ENCODE measurements at regions not wholly inside any gene's neighbourhood (a gene's known extent, or its start where the extent isn't known, plus 50 kb on each side); places are given as distances from the start of the nearest gene placed in this dataset.

- DNase-seq (ENCODE audit: low read depth) = no peak
- no peak for TF ChIP-seq CTCF (IDR thresholded peaks at IDR 0.05; ENCODE audit: low read depth, low read length, missing control alignments)
Observed at GRCh38 chr9:17862101-17862500, 283.2 kb downstream of the SH3GL2 start.

DNA sequence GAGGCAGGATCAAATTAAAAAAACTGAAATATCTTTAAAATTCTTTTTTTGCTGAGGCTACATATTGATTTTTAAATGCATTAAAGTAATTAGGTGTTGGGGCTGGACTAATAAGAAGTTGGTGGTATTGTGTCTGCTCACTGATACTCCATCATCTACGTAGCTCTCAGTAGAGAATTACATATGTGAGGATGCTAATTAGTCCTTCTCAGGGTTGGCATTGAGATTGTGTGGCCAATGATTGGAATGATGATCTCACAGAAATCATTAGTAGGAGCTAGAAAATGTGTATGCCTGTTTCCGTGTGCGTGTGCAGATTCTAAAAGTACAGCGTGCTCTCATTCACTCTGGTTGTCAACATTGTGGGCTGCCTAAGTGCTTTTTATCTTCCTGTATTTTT is 283.8 kb downstream of the SH3GL2 start:
- DNase-seq (ENCODE audit: low read depth) = no peak
- H3K4me3 ChIP-seq (ENCODE audit: low read depth, low read length) = no peak overlapping the region
- no peak for TF ChIP-seq CTCF (IDR thresholded peaks at IDR 0.05; ENCODE audit: low read depth, low read length, missing control alignments)

More at GRCh38 chr9:17862101-17862500, 283.2 kb downstream of the SH3GL2 start:
- H3K4me3 ChIP-seq (ENCODE audit: low read depth, low read length) = no peak overlapping the region

DNA sequence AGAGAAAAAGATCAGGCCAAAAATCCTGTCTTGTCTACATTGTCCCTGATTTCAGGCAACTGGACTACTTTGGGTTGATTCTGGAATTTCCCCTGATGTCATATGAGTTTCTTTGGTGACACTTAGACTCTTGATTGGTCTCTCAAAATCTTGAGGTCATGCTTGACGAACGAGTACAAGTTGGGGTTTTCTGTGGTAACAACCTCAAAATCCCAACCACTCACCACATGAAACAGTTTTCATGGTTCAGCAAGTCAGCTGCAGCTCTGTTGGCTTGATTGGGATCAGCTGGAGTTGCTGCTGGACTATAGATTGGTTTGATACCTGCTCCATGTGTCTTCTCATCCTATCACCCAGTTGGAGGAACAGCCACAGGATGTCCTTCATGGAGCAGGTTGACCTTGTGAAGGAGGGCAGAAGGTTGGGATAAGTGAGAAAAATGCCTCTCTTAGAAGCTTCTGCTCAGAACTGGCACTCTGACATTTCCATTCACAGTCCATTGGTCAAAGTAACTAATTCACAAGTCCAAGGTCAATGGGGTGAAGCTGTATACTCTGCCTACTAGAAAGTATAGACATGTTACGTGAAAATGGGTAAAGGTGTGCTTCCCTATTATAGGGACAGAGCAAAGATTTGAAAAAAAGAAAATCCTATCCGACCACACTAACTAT is 284.5 kb downstream of the SH3GL2 start:
- peak; percentile 37 for DNase-seq (ENCODE audit: low read depth)
- TF ChIP-seq CTCF (IDR thresholded peaks at IDR 0.05; ENCODE audit: low read depth, low read length, missing control alignments) = no peak
- no peak overlapping the region for H3K4me3 ChIP-seq (ENCODE audit: low read depth, low read length)

GRCh38 chr9:17863924-17864323 is 285.1 kb downstream of the SH3GL2 start:
- H3K4me3 ChIP-seq (ENCODE audit: low read depth, low read length) = no peak overlapping the region
- no peak for DNase-seq (ENCODE audit: low read depth)
- no peak for TF ChIP-seq CTCF (IDR thresholded peaks at IDR 0.05; ENCODE audit: low read depth, low read length, missing control alignments)

GRCh38 chr9:17864951-17865350 is 286.1 kb downstream of the SH3GL2 start:
- no peak for TF ChIP-seq CTCF (IDR thresholded peaks at IDR 0.05; ENCODE audit: low read depth, low read length, missing control alignments)
- no peak for DNase-seq (ENCODE audit: low read depth)
- no peak overlapping the region for H3K4me3 ChIP-seq (ENCODE audit: low read depth, low read length)

GRCh38 chr9:17865881-17866280 is 287.0 kb downstream of the SH3GL2 start:
- TF ChIP-seq CTCF (IDR thresholded peaks at IDR 0.05; ENCODE audit: low read depth, low read length, missing control alignments) = no peak
- no peak overlapping the region for H3K4me3 ChIP-seq (ENCODE audit: low read depth, low read length)
- DNase-seq (ENCODE audit: low read depth) = no peak

GRCh38 chr9:17870722-17871121 is 291.9 kb downstream of the SH3GL2 start:
- DNase-seq (ENCODE audit: low read depth) = no peak
- H3K4me3 ChIP-seq (ENCODE audit: low read depth, low read length) = no peak overlapping the region
- no peak for TF ChIP-seq CTCF (IDR thresholded peaks at IDR 0.05; ENCODE audit: low read depth, low read length, missing control alignments)
